ENCODE measurements at regions not wholly inside any gene's neighbourhood (a gene's known extent, or its start where the extent isn't known, plus 50 kb on each side); places are given as distances from the start of the nearest gene placed in this dataset.
"Not testable (repeated sequence)": the region's sequence is repeated elsewhere in the genome, so short reads cannot be mapped to it uniquely, and the experiment has no call there.

- no peak for DNase-seq
Observed at GRCh38 chr2:40043641-40044040, 264.6 kb upstream of the THUMPD2 start.

GRCh38 chr2:40043191-40043590 is 264.1 kb upstream of the THUMPD2 start:
- no peak for DNase-seq

GRCh38 chr2:40041422-40042382 is 262.6 kb upstream of the THUMPD2 start:
- DNase-seq = no peak

GRCh38 chr2:40039549-40039948 is 260.5 kb upstream of the THUMPD2 start:
- no peak for DNase-seq

- DNase-seq = no peak
Observed at GRCh38 chr2:40038646-40039045, 259.6 kb upstream of the THUMPD2 start.

GRCh38 chr2:40037303-40037702 is 258.2 kb upstream of the THUMPD2 start:
- no peak for DNase-seq

GRCh38 chr2:40036241-40036640 is 257.2 kb upstream of the THUMPD2 start:
- no peak for DNase-seq

GRCh38 chr2:40034801-40035200 is 255.7 kb upstream of the THUMPD2 start:
- no peak for DNase-seq

GRCh38 chr2:40034198-40034597 is 255.1 kb upstream of the THUMPD2 start:
- no peak for DNase-seq

- DNase-seq = no peak
Observed at GRCh38 chr2:40033781-40034180, 254.7 kb upstream of the THUMPD2 start.

GRCh38 chr2:40032650-40033319 is 253.7 kb upstream of the THUMPD2 start:
- DNase-seq = no peak

- DNase-seq = no peak
Observed at GRCh38 chr2:40030456-40030975, 251.5 kb upstream of the THUMPD2 start.

GRCh38 chr2:40028792-40029488 is 249.9 kb upstream of the THUMPD2 start:
- DNase-seq = no peak

- no peak for DNase-seq
Observed at GRCh38 chr2:40027968-40028367, 248.9 kb upstream of the THUMPD2 start.

- not testable (repeated sequence) for DNase-seq
Observed at GRCh38 chr2:40025276-40025675, 246.2 kb upstream of the THUMPD2 start.

GRCh38 chr2:40020997-40021396 is 241.9 kb upstream of the THUMPD2 start:
- DNase-seq = no peak

GRCh38 chr2:40016151-40016885 is 237.3 kb upstream of the THUMPD2 start:
- DNase-seq = no peak

GRCh38 chr2:40013962-40014361 is 234.9 kb upstream of the THUMPD2 start:
- DNase-seq = not testable (repeated sequence)

GRCh38 chr2:40004336-40004735 is 225.3 kb upstream of the THUMPD2 start:
- no peak for DNase-seq

GRCh38 chr2:40002339-40002738 is 223.3 kb upstream of the THUMPD2 start:
- DNase-seq = no peak

- DNase-seq = no peak
Observed at GRCh38 chr2:39999864-40000263, 220.8 kb upstream of the THUMPD2 start.

- no peak for DNase-seq
Observed at GRCh38 chr2:39998617-39999016, 219.6 kb upstream of the THUMPD2 start.
